Neural progenitor cell (in vitro differentiated cells): ENCODE measurements at regions not wholly inside any gene's neighbourhood (a gene's known extent, or its start where the extent isn't known, plus 50 kb on each side); places are given as distances from the start of the nearest gene placed in this dataset.

Experiments
- DNase-seq: peaks from one replicate; pipeline ENCODE4 v3.0.0-alpha.2; 2016; ENCODE audit warnings: low spot score
- H2AFZ ChIP-seq: fragments of 200-600 bp; sonication (generic); replicated peaks from 2 replicates; pipeline ENCODE4 v1.6.1; 2016; ENCODE audit warnings: antibody characterized with exemption
- H3F3A ChIP-seq: fragments of 200-600 bp; sonication (generic); 2 replicates; pipeline ENCODE4 v1.6.1; 2016; ENCODE audit warnings: antibody characterized with exemption, low read depth
- H3K27ac ChIP-seq: fragments of 200-600 bp; sonication (generic); 2 replicates; pipeline ENCODE4 v1.5.1; 2016; ENCODE audit warnings: mild to moderate bottlenecking
- H3K27me3 ChIP-seq: fragments of 200-600 bp; sonication (generic); 2 replicates; pipeline ENCODE4 v1.6.1; 2016; ENCODE audit warnings: mild to moderate bottlenecking, moderate library complexity
- H3K36me3 ChIP-seq: fragments of 200-600 bp; sonication (generic); 2 replicates; pipeline ENCODE4 v1.5.1; 2016
- H3K4me1 ChIP-seq: fragments of 200-600 bp; sonication (generic); 2 replicates; pipeline ENCODE4 v1.6.1; 2016; ENCODE audit warnings: mixed run types
- H3K4me2 ChIP-seq: fragments of 200-600 bp; sonication (generic); 2 replicates; pipeline ENCODE4 v1.6.1; 2016
- H3K4me3 ChIP-seq: fragments of 200-600 bp; sonication (generic); 2 replicates; pipeline ENCODE4 v1.5.1; 2016
- H3K79me2 ChIP-seq: fragments of 200-600 bp; sonication (generic); 2 replicates; pipeline ENCODE4 v1.6.1; 2016; ENCODE audit warnings: low read depth
- H3K9ac ChIP-seq: fragments of 200-600 bp; sonication (generic); 2 replicates; pipeline ENCODE4 v1.6.1; 2016
- H3K9me3 ChIP-seq: fragments of 200-600 bp; sonication (generic); 2 replicates; pipeline ENCODE4 v1.5.1; 2016; ENCODE audit warnings: low read depth
- H4K20me1 ChIP-seq: fragments of 200-600 bp; sonication (generic); 2 replicates; pipeline ENCODE4 v1.6.1; 2016; ENCODE audit warnings: low read depth
- H3K27ac Mint-ChIP-seq: 3 replicates; pipeline ENCODE4 v1.8.0; 2021; ENCODE audit warnings: mixed read lengths
- H3K27me3 Mint-ChIP-seq: 2 replicates; pipeline ENCODE4 v1.8.0; 2022; ENCODE audit warnings: low read depth, mild to moderate bottlenecking, inconsistent platforms, moderate library complexity, mixed read lengths; ENCODE audit not compliant: insufficient read depth
- H3K36me3 Mint-ChIP-seq: 3 replicates; pipeline ENCODE4 v1.8.0; 2021; ENCODE audit warnings: mixed read lengths
- H3K4me1 Mint-ChIP-seq: 3 replicates; pipeline ENCODE4 v1.8.0; 2021; ENCODE audit warnings: mixed read lengths
- H3K4me3 Mint-ChIP-seq: 3 replicates; pipeline ENCODE4 v1.8.0; 2021; ENCODE audit warnings: mild to moderate bottlenecking, moderate library complexity, mixed read lengths
- H3K9me3 Mint-ChIP-seq: 3 replicates; pipeline ENCODE4 v1.8.0; 2020; ENCODE audit warnings: mixed read lengths
- CTCF ChIP-seq: fragments of 200-600 bp; sonication (generic); IDR thresholded peaks from 2 replicates; pipeline ENCODE4 v1.5.1; 2017; ENCODE audit warnings: antibody characterized with exemption, mild to moderate bottlenecking
- EZH2 ChIP-seq: fragments of 200-600 bp; sonication (generic); IDR thresholded peaks from 2 replicates; pipeline ENCODE4 v1.6.1; 2017; ENCODE audit warnings: antibody characterized with exemption, mild to moderate bottlenecking, moderate library complexity
- EZH2phosphoT487 ChIP-seq: fragments of 200-600 bp; sonication (generic); IDR thresholded peaks from 2 replicates; pipeline ENCODE4 v1.6.1; 2017; ENCODE audit warnings: antibody characterized with exemption

- Mint-ChIP-seq H3K4me3 (no peak overlapping the region), H3K27ac (no peak overlapping the region), H3K4me1 (peaks cover 31% of the 10 kb centered on the region), H3K36me3 (no peaks in the 10 kb centered on the region), H3K27me3 (peaks cover 20% of the 10 kb centered on the region), H3K9me3 (peaks cover 8% of the 10 kb centered on the region)
- Histone ChIP-seq H3K27me3 (no peaks in the 10 kb centered on the region), H3K27ac (no peak overlapping the region), H3K79me2 (no peaks in the 10 kb centered on the region), H3K4me3 (no peak overlapping the region), H3K4me2 (no peak overlapping the region), H3K9ac (no peak overlapping the region), H3K4me1 (peaks cover 4% of the 10 kb centered on the region), H3K9me3 (no peaks in the 10 kb centered on the region), H4K20me1 (no peaks in the 10 kb centered on the region), H3K36me3 (no peaks in the 10 kb centered on the region), H3F3A (no peaks in the 10 kb centered on the region), H2AFZ (no peak overlapping the region)
- TF ChIP-seq CTCF (no peak), EZH2 (no peak), EZH2phosphoT487 (no peak)
- no peak for DNase-seq
Observed at GRCh38 chr10:78313048-78313381, 279.4 kb downstream of the RPS24 start.

- Histone ChIP-seq H3K4me2 (no peak overlapping the region), H3K9ac (no peak overlapping the region), H3K27ac (no peak overlapping the region), H2AFZ (no peak overlapping the region), H3K79me2 (no peaks in the 10 kb centered on the region), H3K36me3 (no peaks in the 10 kb centered on the region), H3K9me3 (no peaks in the 10 kb centered on the region), H3K27me3 (no peaks in the 10 kb centered on the region), H3K4me3 (no peak overlapping the region), H3F3A (no peaks in the 10 kb centered on the region), H3K4me1 (peaks cover 4% of the 10 kb centered on the region), H4K20me1 (no peaks in the 10 kb centered on the region)
- DNase-seq, result no peak
- Mint-ChIP-seq H3K4me1 (peaks cover 33% of the 10 kb centered on the region), H3K36me3 (no peaks in the 10 kb centered on the region), H3K27me3 (peaks cover 18% of the 10 kb centered on the region), H3K9me3 (peaks cover 6% of the 10 kb centered on the region), H3K4me3 (no peak overlapping the region), H3K27ac (no peak overlapping the region)
- TF ChIP-seq CTCF (no peak), EZH2phosphoT487 (no peak), EZH2 (no peak)
Observed at GRCh38 chr10:78313636-78314035, 280.0 kb downstream of the RPS24 start.

- Histone ChIP-seq H4K20me1 (no peaks in the 10 kb centered on the region), H3K4me3 (no peak overlapping the region), H3K4me1 (peaks cover 4% of the 10 kb centered on the region), H3K27ac (no peak overlapping the region), H3K9me3 (no peaks in the 10 kb centered on the region), H2AFZ (no peak overlapping the region), H3K4me2 (no peak overlapping the region), H3K9ac (no peak overlapping the region), H3K36me3 (no peaks in the 10 kb centered on the region), H3F3A (no peaks in the 10 kb centered on the region), H3K79me2 (no peaks in the 10 kb centered on the region), H3K27me3 (no peaks in the 10 kb centered on the region)
- TF ChIP-seq CTCF, result no peak
- no peak for TF ChIP-seq EZH2phosphoT487
- no peak for TF ChIP-seq EZH2
- Mint-ChIP-seq H3K9me3 (peaks cover 6% of the 10 kb centered on the region), H3K27ac (no peak overlapping the region), H3K4me3 (no peak overlapping the region), H3K27me3 (peaks cover 13% of the 10 kb centered on the region), H3K36me3 (no peaks in the 10 kb centered on the region), H3K4me1 (peaks cover 36% of the 10 kb centered on the region)
- DNase-seq, result no peak
Observed at GRCh38 chr10:78314651-78315050, 281.0 kb downstream of the RPS24 start.

- no peak overlapping the region for H3K27ac ChIP-seq
- H4K20me1 ChIP-seq, result no peaks in the 10 kb centered on the region
- no peak overlapping the region for H2AFZ ChIP-seq
- no peaks in the 10 kb centered on the region for H3K36me3 ChIP-seq
- H3K79me2 ChIP-seq, result no peaks in the 10 kb centered on the region
- H3K4me3 ChIP-seq, result no peak overlapping the region
- no peak overlapping the region for H3K4me2 ChIP-seq
- no peaks in the 10 kb centered on the region for H3K9me3 ChIP-seq
- no peaks in the 10 kb centered on the region for H3K27me3 ChIP-seq
- Mint-ChIP-seq H3K4me1 (peaks cover 47% of the 10 kb centered on the region), H3K27me3 (peaks cover 16% of the 10 kb centered on the region), H3K4me3 (no peak overlapping the region), H3K27ac (peak overlapping the region; percentile 19), H3K9me3 (peaks cover 6% of the 10 kb centered on the region), H3K36me3 (no peaks in the 10 kb centered on the region)
- H3K4me1 ChIP-seq, result peaks cover 4% of the 10 kb centered on the region
- no peaks in the 10 kb centered on the region for H3F3A ChIP-seq
- no peak for DNase-seq
- no peak overlapping the region for H3K9ac ChIP-seq
- TF ChIP-seq EZH2phosphoT487 (no peak), CTCF (no peak), EZH2 (no peak)
Observed at GRCh38 chr10:78316451-78316931, 282.8 kb downstream of the RPS24 start.
